HG02798 (cell line): ENCODE measurements at regions not wholly inside any gene's neighbourhood (a gene's known extent, or its start where the extent isn't known, plus 50 kb on each side); places are given as distances from the start of the nearest gene placed in this dataset.
"Not testable (repeated sequence)": the region's sequence is repeated elsewhere in the genome, so short reads cannot be mapped to it uniquely, and the experiment has no call there.

ENCODE experiments used
- ATAC-seq: cut with Tn5 transposase; IDR thresholded peaks from one replicate; pipeline ENCODE4 v1.9.1; 2021; ENCODE audit warnings: mild to moderate bottlenecking; ENCODE audit not compliant: unreplicated experiment, poor library complexity

DNA sequence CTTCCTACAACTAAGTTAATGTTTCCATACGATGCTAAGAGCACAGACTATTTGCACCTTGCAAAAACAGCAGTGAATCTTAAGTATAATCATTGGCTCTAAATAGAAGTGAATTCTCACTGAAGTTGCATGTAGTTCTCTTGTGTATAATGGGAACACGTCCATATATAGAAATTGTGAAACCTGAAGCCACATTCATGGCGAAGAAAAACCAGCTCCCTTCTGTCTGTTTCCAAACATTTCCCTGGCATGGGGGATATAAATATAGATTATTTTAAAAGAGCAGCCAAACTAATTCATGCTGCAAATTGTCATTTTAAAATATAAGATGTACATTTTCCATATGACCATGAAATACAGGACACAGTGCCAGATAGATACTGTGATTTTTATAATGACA lies 71.1 kb downstream of the TRAM1L1 start:
- ATAC-seq = no peak

DNA sequence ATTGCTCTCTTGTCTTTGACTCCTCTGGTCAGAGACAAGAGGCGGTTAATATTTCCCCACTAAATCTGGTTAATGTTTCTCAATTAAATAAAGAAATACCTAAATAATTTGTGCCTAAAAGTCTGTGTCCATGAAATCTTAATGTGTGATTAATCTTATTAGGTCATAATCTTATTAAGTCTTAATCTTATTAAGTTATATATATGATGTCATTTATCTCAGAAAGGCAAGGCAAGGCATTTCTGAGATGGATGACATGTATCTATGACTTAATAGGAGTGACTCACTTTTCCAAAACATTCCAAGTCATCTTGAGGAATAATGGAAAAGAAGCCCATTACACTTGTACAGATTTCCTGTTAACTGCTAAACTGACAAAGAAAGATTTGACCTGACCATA lies 74.7 kb downstream of the TRAM1L1 start:
- no peak for ATAC-seq

- peak; percentile 84 for ATAC-seq
Observed at GRCh38 chr4:117001077-117001476, 84.3 kb downstream of the TRAM1L1 start.

GRCh38 chr4:116982656-116983055 lies 102.7 kb downstream of the TRAM1L1 start:
- no peak for ATAC-seq

- not testable (repeated sequence) for ATAC-seq
Observed at GRCh38 chr4:116980436-116980835, 104.9 kb downstream of the TRAM1L1 start.

GRCh38 chr4:116959045-116959444 lies 126.3 kb downstream of the TRAM1L1 start:
- no peak for ATAC-seq

GRCh38 chr4:116953947-116954346 lies 131.4 kb downstream of the TRAM1L1 start:
- ATAC-seq = no peak

DNA sequence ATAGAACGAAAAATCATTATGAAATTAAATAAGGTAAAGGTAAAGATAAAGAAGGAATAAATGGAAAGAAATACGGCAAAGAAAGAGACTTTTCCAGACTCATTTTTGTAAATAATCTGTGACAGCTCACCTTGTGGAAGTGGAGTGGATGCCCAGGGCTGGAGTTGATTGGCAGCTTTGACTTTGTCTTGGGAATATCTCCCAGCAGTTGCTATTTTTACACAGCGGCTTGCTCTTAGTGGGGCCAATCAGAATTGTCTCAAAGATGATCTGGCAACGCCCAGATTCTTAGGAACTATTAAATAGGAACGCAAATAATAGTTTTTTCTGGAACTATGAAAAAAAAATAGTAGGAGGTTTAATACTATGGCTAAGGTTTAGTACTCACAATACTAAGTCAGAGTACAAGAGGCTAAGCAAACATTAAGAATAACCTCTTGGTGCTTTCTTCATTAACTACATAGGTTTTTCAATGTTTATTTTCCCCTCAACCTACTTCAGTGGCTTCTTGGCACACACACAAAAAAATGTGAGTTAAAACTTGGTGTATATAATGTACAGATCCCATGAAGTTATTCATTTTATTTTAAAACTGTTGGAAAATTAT lies 132.7 kb downstream of the TRAM1L1 start:
- ATAC-seq = no peak

DNA sequence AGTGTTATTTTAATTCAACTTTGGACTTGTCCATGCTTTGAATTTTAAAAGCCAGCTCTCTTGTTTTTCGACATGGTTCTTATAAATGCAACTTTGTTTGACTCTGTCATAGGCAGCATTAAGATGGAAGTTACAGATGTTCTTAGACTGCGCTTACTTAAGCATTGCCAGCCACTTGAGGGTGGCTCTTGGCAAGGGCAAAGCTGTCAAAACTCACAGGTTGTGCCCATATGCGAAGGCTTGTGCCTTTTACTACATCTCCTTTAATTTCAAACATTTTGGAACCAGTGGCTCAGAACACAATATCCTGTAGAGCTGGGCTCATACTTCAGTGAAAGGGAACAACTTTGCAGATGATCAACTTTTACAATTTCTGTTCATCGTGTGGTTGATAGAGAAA lies 135.5 kb downstream of the TRAM1L1 start:
- ATAC-seq = no peak

GRCh38 chr4:116942315-116942714 lies 143.1 kb downstream of the TRAM1L1 start:
- ATAC-seq = no peak

- ATAC-seq = no peak
Observed at GRCh38 chr4:116930329-116930728, 155.0 kb downstream of the TRAM1L1 start.

DNA sequence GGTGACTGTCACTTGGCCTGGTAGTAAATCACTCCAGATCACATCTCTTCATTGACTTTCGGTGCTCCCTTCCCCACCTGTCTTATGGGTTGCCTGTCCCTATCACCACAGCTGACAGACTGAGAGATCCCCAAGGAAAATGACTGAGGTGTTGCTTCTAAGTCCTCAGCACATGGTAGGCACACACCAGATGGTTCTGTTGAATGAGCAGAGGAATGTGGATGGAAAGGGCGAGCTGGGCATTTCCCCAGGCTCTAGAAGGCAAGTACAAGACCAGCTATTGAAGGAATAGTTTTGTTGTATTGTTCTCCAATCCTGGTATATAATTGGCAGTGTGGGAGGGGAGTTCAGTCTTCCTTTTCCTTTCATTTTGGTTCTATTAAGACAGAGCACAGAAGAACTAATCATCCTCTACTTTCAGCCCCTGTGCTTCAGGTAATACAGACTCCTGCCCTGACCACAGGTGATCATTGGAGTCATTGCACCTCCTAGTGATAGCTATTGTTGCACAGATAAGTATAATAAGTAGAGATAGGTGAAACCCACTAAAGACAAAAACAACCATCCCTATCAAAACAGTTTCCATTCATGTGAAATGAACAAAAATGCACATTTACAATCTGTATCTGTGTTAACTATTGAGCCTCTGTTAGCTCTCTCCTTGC lies 158.6 kb downstream of the TRAM1L1 start:
- ATAC-seq = no peak

GRCh38 chr4:116925900-116926457 lies 159.4 kb downstream of the TRAM1L1 start:
- no peak for ATAC-seq

DNA sequence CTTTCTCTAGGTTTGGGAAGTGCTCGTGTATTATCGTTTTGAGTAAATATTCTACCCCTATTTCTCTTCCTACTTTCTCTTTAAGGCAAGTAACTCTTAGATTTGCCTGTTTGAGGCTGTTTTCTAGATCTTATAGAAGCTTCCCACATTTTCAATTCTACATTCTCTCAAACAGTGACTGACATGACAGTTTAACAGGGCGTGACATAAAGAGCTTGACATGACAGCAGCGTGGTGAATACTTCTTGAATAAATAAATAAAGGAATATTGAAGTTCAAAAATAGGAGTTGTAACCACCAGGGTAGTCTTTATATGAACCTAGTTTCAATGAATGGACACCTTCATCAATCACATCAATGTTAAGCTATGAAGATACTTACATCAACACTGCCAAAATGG lies 162.0 kb downstream of the TRAM1L1 start:
- ATAC-seq = no peak

DNA sequence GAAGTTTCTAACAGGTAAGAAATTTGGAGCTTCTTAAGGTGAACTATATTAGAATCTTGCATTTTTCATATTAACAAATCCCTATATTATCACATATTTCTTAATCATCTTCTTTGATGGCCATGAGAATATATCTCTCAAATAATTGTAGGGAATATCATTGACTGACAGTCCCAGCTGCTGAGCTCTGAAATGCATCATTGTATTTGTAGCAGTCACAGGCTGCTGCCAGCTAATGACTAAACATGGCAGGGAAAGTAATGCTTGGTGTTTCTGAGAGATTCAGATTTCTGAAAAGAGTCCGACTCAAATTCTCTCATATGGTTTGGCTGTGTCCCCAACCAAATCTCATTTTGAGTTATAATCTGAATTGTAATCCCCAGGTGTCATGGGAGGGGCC lies 171.9 kb downstream of the TRAM1L1 start:
- no peak for ATAC-seq

DNA sequence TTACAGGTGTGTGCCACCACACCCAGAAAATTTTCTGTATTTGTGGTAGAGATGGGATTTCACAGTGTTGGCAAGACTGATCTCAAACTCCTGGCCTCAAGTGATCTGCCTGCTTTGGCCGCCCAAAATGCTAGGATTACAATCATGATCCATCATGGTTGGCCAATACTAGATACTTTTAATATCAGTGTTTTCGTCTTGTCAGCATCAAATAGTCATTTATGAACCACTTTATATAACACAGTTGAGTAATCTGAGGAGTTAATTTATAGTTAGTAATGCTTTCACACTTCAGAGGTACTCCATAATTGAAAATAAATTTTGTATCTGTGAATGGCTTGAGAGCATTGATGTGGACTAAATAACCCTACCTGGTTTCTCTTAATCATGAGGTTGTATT lies 178.6 kb downstream of the TRAM1L1 start:
- no peak for ATAC-seq

DNA sequence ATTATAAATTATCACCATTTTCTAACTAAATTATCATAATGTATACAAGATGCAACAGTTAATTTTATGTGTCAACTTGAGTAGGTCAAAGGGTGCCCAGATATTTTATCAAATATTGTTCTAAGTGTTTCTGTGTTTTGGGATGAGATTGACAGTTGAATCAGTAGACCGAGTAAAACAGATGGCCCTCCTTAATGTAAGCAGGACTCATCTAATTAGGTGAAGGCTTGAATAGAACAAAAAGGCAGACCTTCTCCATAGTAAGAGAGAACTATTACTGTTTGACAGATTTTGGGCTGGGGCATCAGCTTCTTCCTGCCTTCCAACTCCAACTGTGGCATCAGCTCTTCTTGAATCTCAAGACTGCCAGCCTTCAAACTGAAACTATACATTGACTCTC lies 185.8 kb downstream of the TRAM1L1 start:
- ATAC-seq = no peak

DNA sequence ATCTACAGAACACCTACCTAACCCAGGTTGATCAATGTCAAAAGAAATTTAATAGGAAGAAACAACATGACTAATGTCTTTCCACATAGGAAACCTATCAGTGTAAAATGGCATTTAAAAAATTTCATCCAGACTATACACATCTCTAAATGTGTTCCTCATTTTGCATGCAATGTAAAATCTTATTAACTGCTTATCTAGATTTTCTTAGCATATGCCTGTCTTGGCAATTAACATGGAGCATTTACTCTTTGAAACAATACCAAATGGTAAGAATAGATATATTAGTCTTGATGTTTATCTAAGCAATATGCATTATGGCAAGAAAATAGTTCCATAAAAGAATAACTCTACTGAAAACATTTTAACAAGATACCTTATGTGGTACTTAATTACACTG lies 199.8 kb downstream of the TRAM1L1 start:
- no peak for ATAC-seq

GRCh38 chr4:116882503-116882902 lies 202.9 kb downstream of the TRAM1L1 start:
- no peak for ATAC-seq

- ATAC-seq = no peak
Observed at GRCh38 chr4:116881077-116881476, 204.3 kb downstream of the TRAM1L1 start.

GRCh38 chr4:116880625-116881024 lies 204.8 kb downstream of the TRAM1L1 start:
- no peak for ATAC-seq

GRCh38 chr4:116878280-116878679 lies 207.1 kb downstream of the TRAM1L1 start:
- no peak for ATAC-seq
